T-helper 1 cell (primary cell): ENCODE measurements at regions not wholly inside any gene's neighbourhood (a gene's known extent, or its start where the extent isn't known, plus 50 kb on each side); places are given as distances from the start of the nearest gene placed in this dataset.
A peak's percentile ranks its signal among the peaks of the same experiment; 100 is the strongest.

ENCODE experiments used
- DNase-seq, 5 donors: peaks; one replicate each; pipeline ENCODE4 v3.0.0-alpha.2; 2012 to 2020

GRCh38 chr3:154013736-154014135, 107.5 kb upstream of the ARHGEF26 start:
- DNase-seq = no peak

GRCh38 chr3:154015307-154015706, 105.9 kb upstream of the ARHGEF26 start:
- no peak for DNase-seq

DNA sequence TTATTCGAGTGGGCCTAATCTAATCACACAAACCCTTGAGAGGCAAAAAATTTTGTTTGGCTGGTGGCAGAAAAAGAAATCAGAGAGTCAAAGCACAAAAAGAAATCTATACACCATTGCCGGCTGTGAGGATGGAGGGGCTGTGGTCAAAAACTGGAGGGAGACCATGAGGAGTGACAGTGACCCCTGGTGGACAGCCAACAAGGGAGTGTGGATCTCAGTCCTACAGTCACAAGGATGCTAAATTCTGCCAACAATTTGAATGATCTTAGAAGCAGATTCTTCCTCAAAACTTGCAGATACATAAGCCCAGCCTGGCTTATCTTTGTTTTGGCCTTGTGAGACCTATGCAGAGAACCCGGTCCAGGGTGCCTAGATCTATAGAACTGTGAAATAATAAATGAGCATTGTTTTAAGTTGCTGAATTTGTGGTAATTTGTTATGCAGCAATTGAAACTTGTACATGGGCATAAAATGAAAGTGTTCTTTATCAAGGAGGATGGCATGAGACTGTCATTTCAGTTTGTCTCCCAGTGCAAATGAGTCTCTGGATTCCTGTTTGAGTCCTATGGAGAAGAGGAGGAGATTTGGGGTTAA, 103.0 kb upstream of the ARHGEF26 start:
- peak in 2 of 5 donors; percentile 8 for DNase-seq

DNA sequence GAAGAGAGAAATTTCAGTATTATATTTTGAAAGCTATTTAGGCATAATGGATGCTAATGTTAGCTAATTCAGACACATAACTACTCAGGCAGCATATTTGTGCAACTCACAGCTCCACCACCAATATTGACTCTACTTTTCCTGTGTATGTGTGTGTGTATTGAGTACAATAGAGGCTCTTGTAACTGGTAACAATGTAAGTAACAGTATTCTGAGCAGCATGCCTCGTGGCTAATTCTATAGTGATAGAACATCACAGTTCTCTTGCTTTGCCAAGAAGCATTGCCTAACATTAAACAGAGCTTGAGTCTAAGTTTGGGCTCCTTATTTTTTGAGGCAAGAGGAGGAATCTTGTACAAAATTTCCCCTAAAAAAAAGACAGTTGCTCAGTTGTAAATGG, 98.6 kb upstream of the ARHGEF26 start:
- DNase-seq = no peak

DNA sequence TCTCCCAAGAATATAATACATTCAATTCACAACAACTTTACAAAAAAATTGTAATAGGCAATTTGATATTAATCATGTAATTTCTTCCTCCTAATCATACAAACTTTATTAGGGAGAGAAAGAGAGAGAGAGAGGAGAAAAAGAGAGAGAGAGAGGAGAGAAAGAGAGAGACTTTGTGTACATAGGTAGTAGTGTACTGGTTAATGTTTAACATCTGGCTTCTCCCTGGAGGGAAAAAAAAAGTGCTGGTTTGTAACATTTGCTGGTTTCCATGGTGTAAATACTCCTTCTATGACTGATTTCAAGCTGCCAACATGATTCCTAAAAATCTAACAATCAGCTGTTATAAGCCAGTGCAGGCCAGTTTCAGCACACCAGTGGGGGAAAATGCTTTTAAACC, 98.0 kb upstream of the ARHGEF26 start:
- no peak for DNase-seq

DNA sequence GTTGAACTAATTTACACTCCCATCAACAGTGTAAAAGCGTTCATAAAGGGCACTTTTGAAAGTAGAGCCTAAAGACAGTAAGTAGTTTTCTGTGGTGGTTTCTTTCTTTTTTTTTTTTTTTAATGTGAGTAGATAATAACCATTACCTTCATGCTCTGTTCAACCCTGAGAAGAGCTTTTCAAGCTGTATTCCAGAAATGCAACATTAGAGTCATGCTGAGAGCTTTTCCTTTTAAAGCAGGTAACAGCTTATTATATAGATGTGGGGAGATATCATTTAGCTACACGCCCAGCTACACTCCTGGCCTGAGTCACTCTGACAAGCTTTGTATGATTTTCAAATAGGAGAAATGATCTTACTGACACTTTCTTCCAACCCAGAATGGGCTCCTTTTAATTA, 96.2 kb upstream of the ARHGEF26 start:
- DNase-seq = no peak

GRCh38 chr3:154029926-154030325, 91.3 kb upstream of the ARHGEF26 start:
- no peak for DNase-seq

- DNase-seq = no peak
These were observed 86.3 kb upstream of the ARHGEF26 start for GRCh38 chr3:154034797-154035330.

DNA sequence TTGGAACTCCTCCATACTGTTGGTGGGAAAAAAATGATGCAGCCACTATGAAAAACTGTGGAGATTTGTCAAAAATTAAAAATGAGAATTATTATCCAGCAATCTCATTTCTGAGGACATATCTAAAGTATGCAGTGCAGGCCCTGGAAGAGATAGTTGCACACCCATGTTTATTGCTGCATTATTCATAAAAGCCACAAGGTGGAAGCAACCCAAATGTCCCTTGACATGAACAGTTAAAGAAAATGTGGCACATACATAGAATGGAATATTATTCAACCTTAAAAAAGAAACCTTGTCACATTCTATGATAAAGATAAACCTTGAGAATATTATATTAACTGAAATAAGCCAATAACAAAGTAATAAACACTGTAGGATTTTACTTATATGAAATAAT, 80.9 kb upstream of the ARHGEF26 start:
- no peak for DNase-seq

- DNase-seq = no peak
These were observed 76.5 kb upstream of the ARHGEF26 start for GRCh38 chr3:154044671-154045070.

DNA sequence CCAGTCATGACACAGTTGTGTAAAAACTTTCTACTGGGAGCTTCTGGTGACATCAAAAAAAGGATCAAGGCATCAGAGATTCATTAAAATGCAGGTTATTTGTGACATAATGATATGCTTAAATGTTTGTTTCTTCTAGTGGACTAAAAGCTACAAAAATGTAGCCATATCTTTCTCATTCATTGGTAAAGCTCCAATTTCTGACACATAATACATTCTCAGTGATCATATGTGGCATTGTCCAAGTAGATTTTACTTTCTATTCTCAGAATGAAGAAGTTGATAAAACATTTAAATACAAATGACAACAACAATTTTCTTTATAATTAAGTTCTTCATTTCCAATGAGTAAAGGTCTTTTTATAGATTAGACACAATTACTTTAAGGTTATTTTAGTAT, 71.0 kb upstream of the ARHGEF26 start:
- no peak for DNase-seq

GRCh38 chr3:154050766-154051165, 70.4 kb upstream of the ARHGEF26 start:
- DNase-seq = no peak

DNA sequence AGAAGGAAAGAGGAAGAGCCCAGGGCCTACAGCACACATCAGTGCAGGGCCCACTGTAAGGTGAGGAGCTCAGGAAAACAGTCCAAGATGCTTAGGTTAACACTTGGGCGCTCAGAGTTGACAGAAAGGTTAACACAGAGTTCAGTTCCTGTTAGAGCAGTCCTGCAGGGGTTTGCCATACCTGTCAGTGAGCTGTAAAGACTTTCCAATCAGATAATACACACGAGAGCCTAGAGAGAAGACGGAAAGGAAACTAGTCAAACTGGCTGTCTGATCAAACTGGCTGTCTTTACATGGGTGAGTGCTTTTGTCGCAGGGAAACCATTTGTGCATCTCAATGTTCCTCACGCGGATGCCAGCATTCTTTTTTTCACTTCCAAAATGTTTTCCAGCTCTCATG, 61.4 kb upstream of the ARHGEF26 start:
- DNase-seq = no peak

GRCh38 chr3:154060238-154061000, 60.8 kb upstream of the ARHGEF26 start:
- no peak for DNase-seq

DNA sequence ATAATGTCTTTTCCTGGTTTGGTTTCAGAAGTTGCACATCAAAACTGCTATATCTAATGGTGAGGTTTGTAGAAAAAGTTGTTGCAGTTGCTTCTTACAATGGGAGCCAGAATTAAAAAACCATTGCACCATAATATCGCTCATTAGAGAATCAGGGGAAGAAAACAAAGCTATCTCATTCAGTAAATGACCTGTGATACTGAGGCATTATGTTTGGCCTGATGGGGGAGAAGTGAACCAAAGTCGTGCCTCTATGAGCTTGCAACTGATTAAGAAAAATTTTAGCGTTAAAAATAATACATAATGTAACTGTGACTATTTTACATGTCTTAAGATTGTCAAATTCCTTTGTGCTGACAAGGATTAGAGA, 60.2 kb upstream of the ARHGEF26 start:
- DNase-seq = no peak

- no peak for DNase-seq
These were observed 58.7 kb upstream of the ARHGEF26 start for GRCh38 chr3:154062513-154062912.

GRCh38 chr3:154071146-154071545, 50.0 kb upstream of the ARHGEF26 start:
- DNase-seq = no peak
